GM18502 (cell line): ENCODE measurements at regions not wholly inside any gene's neighbourhood (a gene's known extent, or its start where the extent isn't known, plus 50 kb on each side); places are given as distances from the start of the nearest gene placed in this dataset.

ENCODE experiments used
- ATAC-seq: cut with Tn5 transposase; IDR thresholded peaks from one replicate; pipeline ENCODE4 v1.9.1; 2021; ENCODE audit warnings: mild to moderate bottlenecking; ENCODE audit not compliant: unreplicated experiment, poor library complexity

DNA sequence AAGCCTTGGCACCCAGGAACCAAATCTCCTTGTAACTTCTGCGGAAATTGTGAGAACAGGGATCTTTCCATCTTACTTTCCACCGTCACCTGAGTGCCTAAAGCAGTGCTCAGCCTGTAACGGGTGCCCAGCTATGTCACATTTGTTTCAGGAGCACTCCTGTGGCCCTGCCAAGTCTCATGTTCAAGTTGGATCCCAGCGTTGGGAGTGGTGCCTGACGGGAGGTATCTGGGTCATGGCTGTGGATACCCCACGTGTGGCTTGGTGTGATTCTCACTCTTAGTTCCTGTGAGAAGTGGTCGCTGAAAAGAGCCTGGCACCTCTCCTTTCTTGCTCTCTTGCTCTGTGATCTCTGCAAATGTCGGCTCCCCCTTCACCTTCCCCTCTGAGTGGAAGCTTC is 114.9 kb downstream of the UQCRFS1 start:
- ATAC-seq: no peak

DNA sequence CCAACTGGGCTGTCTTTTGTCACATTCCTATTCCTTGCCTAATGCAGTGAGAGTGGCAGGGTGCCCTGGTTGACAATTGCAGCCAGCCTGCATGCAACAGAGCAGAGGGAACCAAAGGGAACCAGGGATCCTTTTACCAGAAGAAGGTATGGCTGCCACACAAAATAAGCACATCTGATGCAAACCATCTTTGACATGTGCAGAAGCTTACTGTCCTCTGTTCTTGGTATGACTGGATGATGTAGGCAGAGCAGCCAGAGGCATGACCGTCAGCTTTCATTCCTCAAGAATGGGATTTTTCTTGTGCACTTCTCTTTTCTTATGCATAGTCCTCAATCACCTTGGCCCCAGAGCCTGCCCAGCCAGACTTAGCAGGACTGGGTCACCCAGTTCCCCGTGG is 116.1 kb downstream of the UQCRFS1 start:
- ATAC-seq: no peak

DNA sequence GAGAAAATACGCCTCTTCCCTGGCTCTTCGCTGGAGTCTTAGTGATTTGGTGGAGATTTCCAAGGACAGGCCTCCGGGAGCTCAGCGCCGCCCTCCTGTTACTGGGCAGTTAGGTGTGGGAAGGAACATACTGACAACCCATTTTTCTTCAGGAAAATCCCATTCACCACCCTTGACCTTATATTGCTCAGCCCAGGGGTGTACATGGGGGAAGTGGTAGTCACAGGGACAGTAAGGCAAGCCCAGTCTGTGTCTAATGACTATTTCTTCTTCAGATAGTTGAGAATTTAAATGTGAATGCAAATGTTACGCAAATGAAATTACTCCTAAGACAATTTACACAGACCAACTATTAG is 119.4 kb downstream of the UQCRFS1 start:
- no peak for ATAC-seq

DNA sequence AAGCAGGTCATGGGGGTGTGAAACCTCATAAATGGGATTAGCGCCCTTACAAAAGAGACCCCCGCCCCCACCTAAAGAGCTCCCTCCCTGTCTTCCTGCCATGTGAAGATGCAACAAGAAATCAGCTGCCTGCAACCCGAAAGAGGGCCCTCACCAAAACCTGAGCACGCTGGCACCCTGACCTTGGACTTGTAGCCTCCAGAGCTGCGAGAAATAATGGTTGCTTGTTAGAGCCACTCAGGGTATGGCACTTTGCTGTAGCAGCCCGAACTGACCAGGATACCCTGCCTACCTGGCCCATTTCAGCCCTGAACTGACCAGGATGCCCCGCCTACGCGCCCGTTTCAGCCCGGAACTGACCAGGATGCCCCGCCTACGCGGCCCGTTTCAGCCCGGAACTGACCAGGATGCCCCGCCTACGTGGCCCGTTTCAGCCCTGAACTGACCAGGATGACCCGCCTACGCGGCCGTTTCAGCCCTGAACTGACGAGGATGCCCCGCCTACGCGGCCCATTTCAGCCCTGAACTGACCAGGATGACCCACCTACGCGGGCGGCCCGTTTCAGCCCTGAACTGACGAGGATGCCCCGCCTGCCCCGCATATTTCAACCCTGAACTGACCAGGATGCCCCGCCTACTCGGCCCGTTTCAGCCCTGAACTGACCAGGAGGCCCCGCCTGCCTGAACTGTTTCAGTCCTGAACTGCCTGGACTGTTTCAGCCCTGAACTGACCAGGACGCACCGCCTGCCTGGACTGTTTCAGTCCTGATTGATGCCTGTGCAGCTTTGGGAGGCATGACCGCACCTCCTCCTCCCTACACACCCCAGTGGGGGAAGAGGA is 120.0 kb downstream of the UQCRFS1 start:
- ATAC-seq: no peak

DNA sequence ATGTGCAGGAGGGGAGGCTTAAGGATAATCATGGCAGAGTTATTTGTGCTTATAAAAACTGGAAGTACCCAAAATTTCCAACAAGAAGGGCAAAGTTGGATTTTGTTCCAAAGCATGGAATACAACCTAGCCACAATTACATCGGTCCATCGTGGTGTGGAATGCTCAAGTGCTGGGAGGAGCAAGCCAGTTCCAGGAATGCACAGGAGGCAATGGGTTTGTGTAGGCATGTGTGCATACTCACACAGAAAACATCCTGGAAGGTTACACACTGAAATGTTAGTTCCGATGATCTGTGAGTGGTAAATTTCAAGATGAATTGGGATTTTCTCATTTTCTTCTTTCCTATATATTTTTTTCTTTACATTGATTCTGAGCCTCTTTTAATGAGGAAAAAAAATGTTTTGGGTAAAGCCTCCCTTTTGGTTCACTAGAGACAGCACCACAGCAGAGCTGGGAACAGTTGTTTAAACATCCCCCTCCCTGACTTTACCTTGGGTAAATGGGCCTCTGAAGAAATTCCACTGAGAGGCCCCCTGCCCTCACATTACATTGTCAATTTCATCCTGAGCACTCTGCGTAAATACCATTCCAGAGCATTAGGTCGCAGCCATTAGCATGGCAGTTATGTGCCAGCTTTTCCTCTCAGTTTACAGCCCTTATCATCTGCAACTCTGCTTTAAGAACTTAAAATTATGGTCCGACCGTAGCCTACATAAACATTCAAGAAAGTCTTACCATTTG is 122.0 kb downstream of the UQCRFS1 start:
- ATAC-seq: no peak

DNA sequence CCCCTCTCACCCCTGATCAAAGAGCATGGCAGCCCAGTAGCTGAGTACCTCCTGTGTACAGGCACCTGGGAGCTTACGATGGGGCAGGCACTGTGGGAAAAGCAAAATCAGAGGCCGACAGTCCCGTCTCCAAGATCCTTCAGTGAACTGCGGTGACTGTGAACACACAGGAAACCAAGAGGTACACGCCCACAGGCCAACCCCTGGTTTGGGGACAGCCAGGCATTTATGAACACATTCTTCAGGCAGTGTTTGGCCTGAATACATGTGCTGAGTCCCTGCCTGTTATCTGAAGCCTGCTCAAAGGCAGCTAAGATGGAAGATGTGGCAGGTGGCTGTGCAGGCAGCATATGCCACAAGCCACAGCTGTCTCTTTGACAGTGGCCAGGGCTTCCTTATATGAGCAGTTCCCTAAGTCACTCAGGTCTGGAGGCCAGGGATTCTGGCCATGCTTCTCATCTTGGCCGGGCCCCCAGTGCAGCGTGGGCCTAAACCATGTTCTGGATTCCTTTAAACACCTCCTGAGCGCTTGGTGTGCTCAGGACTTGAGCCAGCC is 123.6 kb downstream of the UQCRFS1 start:
- no peak for ATAC-seq

DNA sequence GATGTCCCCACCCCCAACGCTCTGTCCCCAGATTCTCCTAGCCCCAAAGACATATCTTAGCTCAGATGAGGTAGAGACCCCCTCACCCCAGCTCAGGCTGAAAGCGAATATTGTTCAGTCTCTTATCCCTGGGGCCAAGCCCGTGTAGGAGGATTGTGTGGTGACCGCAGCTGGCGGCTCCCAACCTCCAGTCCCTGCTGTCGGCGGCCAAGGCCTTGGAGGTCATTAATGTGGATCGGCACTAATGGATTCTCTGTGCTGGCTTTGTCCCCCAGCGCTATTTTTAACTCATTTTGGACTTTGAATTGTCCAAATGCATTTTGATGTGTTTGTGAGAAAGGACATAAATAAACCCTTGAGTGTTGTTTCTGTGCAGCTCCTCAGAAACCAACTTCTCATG is 124.2 kb downstream of the UQCRFS1 start:
- ATAC-seq: no peak

DNA sequence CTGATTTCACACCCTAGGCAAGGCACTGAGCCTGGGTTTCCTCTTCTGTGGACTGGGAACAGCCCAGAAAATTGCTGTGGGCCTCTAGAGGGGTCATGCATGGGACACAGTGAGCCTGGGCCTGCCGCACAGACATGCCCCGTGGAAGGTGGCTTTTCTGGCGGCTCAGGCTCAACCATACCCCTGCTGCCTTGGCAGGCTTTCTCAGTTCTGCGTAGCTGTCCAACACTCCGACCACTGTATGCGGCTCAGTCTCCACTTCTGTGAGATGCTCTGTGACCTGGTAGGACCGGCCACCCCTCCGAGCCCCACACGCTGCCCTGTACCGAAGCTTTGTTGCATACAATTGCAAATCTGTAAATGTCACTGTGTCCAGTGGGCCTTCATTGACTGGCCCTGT is 126.3 kb downstream of the UQCRFS1 start:
- no peak for ATAC-seq

DNA sequence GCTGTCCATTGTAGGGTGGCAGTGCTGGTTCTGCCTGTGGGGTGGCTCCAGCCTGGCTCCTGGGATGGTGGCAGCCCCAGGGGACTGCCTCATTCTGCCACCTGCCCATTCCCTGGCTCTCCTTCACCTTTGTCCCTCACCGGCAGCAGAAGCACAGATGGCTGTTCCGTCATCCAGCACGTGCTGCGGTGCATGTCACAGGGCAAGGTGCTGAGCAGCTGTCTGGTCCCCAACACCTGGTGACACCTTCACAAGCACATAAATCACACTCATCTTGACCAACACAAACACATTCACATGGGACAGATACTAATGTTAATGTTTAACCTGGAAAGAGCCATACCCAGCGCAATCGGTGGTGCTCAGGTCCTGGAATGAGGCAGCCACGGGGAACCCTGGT is 126.8 kb downstream of the UQCRFS1 start:
- ATAC-seq: no peak

DNA sequence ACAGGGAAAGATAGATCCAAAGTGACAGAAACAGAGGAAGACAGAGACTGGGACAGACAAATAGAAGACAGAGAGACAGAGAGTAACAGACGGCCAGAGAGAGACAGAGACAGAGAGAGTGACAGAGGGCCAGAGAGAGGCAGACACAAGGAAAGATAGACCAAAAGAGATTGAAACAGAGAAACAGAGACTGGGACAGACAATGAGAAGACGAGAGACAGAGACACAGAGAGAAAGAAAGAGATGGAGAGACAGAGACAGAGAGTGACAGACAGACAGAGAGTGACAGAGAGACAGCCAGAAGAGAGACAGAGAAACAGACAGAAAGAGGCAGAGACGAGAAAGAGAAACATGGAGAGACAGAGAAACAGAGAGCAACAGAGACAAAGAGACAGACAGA is 127.3 kb downstream of the UQCRFS1 start:
- no peak for ATAC-seq

DNA sequence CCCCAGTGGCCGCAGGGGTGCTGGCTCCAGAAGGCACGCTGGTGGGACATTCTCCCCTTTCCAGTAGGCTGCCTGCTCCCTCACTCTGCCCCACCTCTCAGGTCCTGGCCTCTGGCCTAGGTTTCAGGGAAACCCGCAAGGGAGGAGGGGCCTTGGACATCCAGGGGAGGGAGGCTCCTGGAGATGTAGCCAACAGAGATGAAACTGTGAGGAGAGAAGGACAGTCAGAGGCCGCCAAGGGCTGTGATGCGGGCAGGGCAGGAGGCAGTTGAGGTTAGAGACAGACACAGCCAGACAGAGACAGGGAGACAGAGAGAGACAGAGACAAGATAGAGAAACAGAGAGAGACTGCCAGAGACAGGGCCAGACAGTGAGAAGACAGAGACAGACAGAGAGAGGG is 127.7 kb downstream of the UQCRFS1 start:
- no peak for ATAC-seq

DNA sequence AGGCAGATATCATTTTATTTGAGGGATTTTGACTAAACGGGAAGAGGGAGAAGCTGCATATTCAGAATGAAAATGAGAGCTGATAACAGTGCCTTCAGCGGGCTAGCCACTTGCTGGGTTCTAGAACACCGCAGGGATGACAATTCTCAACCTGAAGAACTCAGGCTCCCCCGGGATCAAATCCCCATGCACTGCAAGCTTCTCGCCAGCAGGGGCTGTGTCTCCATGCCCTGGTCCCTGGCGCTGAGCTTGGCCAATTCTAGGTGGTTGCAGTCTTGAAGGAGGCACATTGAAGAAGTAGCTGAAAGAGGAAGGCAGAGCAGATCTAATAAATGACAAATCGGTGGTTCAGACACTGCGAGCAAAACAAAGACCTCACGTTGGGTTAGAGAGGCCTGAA is 128.7 kb downstream of the UQCRFS1 start:
- no peak for ATAC-seq

DNA sequence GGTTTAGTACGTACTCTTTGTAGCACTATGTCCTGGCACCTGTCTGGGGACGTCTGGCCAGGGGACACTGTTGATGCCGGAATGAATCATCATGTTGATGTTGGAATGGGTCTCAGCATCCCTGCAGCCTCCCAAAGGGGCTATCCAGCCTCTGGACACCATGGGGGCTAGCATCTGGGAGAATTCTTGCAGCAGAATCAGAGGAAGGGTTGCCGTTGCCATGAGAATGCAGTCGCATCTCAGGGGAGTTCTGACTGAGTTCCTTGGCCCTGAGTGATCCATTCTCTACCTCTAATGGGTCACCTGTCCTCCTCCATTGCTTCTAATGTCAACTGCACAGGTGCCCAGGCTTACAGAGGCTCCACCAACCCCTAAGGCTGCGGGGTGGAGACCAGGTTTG is 129.1 kb downstream of the UQCRFS1 start:
- no peak for ATAC-seq

DNA sequence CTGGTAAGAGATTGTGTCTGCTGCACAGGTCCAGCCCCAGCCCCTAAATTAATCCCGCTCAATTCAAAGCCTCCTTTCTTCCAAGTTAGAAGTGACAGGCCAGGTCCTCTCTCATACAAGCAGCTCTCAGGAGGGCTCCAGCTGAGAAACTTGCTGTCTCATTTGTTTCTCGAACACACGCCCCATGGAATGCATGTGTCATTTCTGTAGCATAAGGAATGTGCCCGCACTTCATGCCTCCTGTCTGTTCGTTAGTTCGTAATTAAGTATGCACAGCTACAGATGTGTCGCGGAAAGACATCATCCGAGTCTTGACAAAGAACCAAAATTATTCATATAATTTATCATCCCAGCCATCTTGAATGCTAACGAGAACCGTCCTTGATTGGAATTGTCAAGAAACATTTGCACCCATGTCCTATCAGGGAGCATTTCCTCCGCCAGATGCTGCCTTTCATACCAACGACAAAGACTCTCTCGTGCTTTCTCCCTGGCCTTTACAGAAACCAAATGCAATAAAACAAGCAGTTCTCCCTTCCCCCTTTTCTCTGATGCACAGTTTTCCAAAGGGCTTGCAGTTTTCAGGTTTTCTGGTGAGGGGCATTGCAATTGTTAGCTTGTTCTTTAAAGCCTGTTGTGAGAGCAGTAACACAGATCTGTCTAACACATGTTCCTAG is 133.5 kb downstream of the UQCRFS1 start:
- ATAC-seq: no peak

DNA sequence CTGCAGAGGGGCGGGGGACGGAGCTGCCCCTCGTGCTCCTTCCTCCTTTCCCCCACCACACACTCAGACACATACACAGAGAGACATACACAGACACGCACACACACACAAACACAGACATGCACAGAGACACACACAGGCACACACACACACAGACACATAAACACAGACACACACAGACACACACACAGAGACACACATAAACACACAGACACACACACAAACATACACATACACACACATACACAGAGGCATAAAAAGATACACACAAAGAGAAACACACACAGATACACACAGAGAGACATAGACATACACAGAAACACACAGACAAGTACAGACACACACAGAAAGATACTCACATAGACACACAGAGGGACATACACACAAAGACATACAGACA is 136.0 kb downstream of the UQCRFS1 start:
- ATAC-seq: no peak

DNA sequence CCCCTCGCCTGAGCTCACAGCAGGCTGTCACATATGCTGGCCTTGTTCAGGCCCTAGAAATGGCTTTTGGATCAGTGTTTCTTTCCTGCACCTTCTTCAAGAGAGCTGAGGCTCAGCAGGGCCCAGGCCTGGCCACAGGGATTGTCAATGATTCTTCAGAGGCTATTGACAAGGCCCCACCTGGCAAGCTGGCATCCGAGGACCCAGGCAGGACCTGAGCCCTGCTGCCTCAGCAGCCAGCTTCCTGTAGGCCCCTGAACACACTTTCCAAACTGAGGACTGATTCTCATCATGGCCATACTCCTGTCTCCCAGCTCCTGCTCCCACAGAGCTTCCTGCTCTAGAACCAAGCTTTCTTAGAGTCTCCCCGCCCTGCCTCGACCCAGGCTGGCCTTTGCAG is 136.8 kb downstream of the UQCRFS1 start:
- ATAC-seq: no peak

DNA sequence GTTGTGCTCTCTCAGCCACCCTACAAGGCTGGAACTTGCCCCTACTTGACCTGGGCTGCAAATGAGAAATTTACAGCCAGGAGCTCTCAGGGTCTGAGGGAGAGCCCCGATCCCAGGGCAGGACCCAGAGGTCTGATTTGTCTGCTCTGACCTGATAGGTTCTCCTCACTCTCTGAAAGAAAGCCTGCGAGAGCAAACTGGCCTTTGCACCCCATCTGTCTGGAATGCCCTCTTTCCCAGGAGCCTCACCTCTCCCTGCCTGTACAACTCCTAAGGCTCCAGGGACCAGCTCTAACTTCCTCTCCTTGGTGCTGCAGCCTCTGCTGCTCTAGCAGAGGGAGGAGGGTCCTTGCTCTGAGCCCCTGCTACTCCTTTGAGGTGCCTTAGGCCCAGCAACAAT is 137.8 kb downstream of the UQCRFS1 start:
- no peak for ATAC-seq

DNA sequence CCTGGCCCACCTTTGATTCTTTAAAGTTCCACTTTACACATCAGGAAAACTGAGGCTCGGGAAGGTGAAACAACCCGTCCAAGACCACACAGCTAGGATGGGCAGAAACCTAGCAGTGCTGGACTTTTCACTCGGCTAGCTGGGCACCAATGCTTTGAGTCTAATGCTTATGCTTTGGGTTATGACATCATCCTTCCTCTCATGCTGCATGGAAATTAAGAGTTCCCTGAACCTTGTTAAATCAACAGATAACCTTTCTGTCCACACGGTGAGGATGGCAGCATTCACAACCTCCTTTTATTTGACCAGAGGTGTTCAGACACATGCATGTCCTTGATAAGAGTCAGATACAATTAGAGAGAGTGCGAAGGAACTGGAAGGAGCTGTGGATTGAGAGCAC is 138.4 kb downstream of the UQCRFS1 start:
- no peak for ATAC-seq

DNA sequence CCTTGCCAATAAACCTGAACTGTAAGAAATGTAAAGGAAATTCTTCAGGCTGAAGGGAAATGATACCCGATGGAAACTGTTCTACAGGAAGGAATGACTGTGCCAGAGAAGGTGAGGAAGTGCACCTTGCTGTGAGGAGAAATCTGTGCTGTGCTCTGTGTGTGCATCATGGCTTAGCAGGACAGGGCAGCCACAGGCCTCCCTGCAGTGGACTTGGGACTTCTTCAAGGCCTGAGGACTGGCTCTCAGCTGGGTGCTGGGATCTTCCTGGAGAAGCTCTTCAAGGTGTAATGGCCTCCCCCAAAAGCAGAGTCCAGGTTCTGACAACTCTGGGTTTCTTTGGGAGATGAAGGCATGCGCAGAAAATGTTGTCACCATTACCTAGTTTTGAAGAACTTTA is 145.1 kb downstream of the UQCRFS1 start:
- no peak for ATAC-seq

DNA sequence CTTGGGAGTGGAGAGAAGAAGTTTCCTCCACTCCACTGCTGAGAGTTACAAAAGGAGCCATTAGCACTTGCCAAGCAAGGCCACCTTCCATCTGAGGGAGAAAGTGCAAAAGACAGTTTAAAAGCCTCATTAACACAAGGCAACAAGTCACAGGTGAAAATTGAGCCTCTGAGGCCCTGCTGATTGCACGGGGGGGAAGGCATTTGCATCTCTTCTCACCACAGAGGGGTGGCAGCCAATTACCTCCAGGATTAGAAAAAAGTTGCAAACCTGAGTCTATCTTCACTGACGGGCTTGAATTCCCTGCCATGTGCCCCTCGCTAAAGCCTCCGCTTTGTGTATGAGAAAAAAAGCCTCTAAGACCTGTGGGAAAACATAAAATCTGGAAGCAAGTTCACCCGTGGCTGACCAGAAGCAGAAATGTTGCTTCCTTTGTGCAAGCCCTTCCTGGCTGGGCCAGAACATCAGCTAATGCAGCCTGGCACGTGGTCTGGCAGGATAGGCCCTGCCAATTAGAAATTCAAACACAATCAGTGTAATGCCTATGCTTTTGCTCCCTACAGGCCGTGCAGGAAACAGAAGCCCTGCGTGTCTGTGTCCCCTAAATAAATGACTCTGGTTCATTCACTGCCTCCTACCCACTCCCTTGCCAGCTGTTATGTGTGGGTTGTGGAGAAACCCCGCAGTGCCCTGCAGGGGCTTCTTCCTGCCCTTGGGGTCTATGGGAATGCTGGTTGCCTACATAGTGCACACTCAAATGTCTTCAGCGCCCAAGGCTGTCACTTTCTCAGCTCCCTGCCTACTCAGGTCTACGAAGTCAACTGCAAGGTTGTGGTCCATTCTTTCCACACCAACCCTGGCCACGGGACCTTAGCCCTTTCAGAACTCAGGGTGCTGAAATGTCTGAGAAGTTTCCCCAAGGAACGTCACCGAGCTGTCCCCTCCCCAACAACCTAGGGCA is 150.2 kb downstream of the UQCRFS1 start:
- ATAC-seq: no peak
